LNCAP (cell line): ENCODE measurements at regions not wholly inside any gene's neighbourhood (a gene's known extent, or its start where the extent isn't known, plus 50 kb on each side); places are given as distances from the start of the nearest gene placed in this dataset.

ENCODE experiments used
- CTCF ChIP-seq: fragments of 450-650 bp; IDR thresholded peaks from 2 replicates; pipeline ENCODE4 v1.5.1; 2017; ENCODE audit warnings: mild to moderate bottlenecking

GRCh38 chr14:98957211-98958047, 314.6 kb downstream of the BCL11B start:
- no peak for TF ChIP-seq CTCF

- TF ChIP-seq CTCF: no peak
These were observed 313.9 kb downstream of the BCL11B start for GRCh38 chr14:98958048-98958631.

DNA sequence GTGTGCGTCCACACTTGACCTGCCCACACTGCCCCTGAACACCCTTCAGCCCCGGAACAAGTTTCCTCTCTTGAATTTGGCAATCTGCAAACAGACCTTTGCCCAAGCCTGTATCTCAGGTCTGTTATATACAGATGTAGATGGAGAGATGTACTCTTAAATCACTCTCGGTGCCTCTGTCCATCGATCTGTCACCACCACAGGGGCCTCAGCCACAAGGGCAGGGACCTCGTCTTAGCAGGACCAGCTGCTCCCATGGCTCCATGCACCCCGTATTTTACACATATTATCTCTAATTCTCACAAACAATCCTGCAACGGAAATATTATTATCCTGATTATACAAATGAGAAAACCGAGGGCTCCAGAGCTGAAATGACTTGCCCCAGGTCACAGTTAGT, 313.4 kb downstream of the BCL11B start:
- no peak for TF ChIP-seq CTCF

DNA sequence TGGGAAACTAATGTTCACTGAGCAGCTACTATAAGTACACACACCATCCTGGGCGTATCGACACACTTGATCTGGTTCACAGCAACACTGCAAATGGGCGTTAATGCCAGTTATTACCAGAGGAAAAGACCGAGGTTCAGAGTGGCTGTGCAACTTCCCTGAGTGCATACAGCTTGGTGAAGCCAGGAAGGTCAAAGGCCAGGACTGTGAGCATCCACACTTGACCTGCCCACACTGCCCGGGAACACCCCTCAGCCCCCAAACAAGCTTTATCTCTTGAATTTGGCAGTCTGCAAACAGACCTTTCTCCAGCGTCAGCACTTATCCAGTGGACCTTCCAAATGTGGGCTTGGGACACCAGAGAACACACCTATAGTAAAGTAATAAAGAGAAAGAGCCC, 312.6 kb downstream of the BCL11B start:
- no peak for TF ChIP-seq CTCF

DNA sequence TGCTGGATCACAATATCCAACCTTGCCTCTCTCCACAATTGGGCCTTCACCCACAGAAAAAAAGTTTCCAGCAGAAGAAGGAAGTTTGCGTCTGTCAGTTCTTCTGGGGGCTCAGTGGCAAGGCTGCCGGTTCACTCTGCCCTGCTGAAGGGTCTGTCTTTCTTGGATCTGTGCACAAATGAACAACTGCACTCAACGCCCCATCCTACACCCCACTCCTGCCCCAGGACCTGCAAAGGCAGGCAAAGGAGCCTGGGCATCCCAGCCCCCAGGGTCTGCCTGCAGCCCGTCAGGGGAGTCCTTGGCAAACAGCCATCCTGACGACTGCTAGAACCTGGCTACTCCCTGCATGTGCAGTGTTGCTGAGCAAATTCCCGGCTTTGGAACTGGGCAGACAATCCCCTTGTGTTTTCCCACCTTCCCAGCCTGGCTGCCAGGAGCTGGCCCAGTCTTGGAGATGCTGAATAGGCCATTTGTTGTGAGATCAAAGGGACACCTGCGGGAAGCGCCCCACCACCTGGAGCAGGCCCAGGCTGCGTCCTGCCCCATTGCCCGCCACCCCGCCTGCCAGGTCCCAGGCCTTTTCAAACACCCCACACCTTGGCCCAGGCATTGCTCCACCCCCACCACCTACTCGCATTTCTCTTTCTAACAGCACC, 311.9 kb downstream of the BCL11B start:
- no peak for TF ChIP-seq CTCF

- no peak for TF ChIP-seq CTCF
These were observed 311.4 kb downstream of the BCL11B start for GRCh38 chr14:98960617-98961013.

- TF ChIP-seq CTCF: no peak
These were observed 310.8 kb downstream of the BCL11B start for GRCh38 chr14:98961191-98961590.
